ENCODE measurements at regions not wholly inside any gene's neighbourhood (a gene's known extent, or its start where the extent isn't known, plus 50 kb on each side); places are given as distances from the start of the nearest gene placed in this dataset.

GRCh38 chr7:18413447-18413846 lies 82.1 kb upstream of the HDAC9 start:
- no peak for DNase-seq
- H3K9ac ChIP-seq (ENCODE audit: low read length), result no peak overlapping the region
- no peaks in the 10 kb centered on the region for H3K36me3 ChIP-seq (ENCODE audit: insufficient read depth, low read length)
- H2AFZ ChIP-seq (ENCODE audit: low read length), result no peak overlapping the region
- no peak overlapping the region for H3K4me2 ChIP-seq (ENCODE audit: low read depth, low read length, poor library complexity, severe bottlenecking)
- no peak overlapping the region for H3K27ac ChIP-seq (ENCODE audit: low read length)
- H3K27me3 ChIP-seq (ENCODE audit: low read length), result no peaks in the 10 kb centered on the region
- no peaks in the 10 kb centered on the region for H3K9me3 ChIP-seq (ENCODE audit: low read length)
- no peak overlapping the region for H3K4me3 ChIP-seq (ENCODE audit: low read length)
- no peaks in the 10 kb centered on the region for H4K20me1 ChIP-seq (ENCODE audit: insufficient read depth, low read depth, low read length)
- H3K4me1 ChIP-seq (ENCODE audit: low read length), result no peaks in the 10 kb centered on the region
- H3K9me2 ChIP-seq (replicated peaks; ENCODE audit: insufficient read depth, low read length), result no peaks in the 10 kb centered on the region
- no peaks in the 10 kb centered on the region for H3K79me2 ChIP-seq (ENCODE audit: low read length)

- Histone ChIP-seq H4K20me1 (ENCODE audit: insufficient read depth, low read depth, low read length) (no peaks in the 10 kb centered on the region), H3K4me2 (ENCODE audit: low read depth, low read length, poor library complexity, severe bottlenecking) (no peak overlapping the region), H3K27ac (ENCODE audit: low read length) (no peak overlapping the region), H3K4me1 (ENCODE audit: low read length) (no peaks in the 10 kb centered on the region), H3K9me2 (replicated peaks; ENCODE audit: insufficient read depth, low read length) (no peaks in the 10 kb centered on the region), H3K27me3 (ENCODE audit: low read length) (no peaks in the 10 kb centered on the region), H3K79me2 (ENCODE audit: low read length) (no peaks in the 10 kb centered on the region), H2AFZ (ENCODE audit: low read length) (peak overlapping the region; percentile 64; the same call in 1 of the 2 replicates), H3K36me3 (ENCODE audit: insufficient read depth, low read length) (no peaks in the 10 kb centered on the region), H3K9me3 (ENCODE audit: low read length) (no peaks in the 10 kb centered on the region), H3K4me3 (ENCODE audit: low read length) (no peak overlapping the region), H3K9ac (ENCODE audit: low read length) (no peak overlapping the region)
- no peak for DNase-seq
These were observed 80.7 kb upstream of the HDAC9 start for GRCh38 chr7:18414885-18415284.

GRCh38 chr7:18416988-18417387 lies 78.6 kb upstream of the HDAC9 start:
- H2AFZ ChIP-seq (ENCODE audit: low read length), result no peak overlapping the region
- H3K9me3 ChIP-seq (ENCODE audit: low read length), result no peaks in the 10 kb centered on the region
- no peaks in the 10 kb centered on the region for H4K20me1 ChIP-seq (ENCODE audit: insufficient read depth, low read depth, low read length)

GRCh38 chr7:18419456-18419855 lies 76.1 kb upstream of the HDAC9 start:
- H3K4me3 ChIP-seq (ENCODE audit: low read length), result no peak overlapping the region
- H3K4me1 ChIP-seq (ENCODE audit: low read length), result no peaks in the 10 kb centered on the region
- H3K27me3 ChIP-seq (ENCODE audit: low read length), result no peaks in the 10 kb centered on the region
- no peak overlapping the region for H3K9ac ChIP-seq (ENCODE audit: low read length)
- no peaks in the 10 kb centered on the region for H3K9me2 ChIP-seq (replicated peaks; ENCODE audit: insufficient read depth, low read length)
- no peaks in the 10 kb centered on the region for H3K36me3 ChIP-seq (ENCODE audit: insufficient read depth, low read length)
- H2AFZ ChIP-seq (ENCODE audit: low read length), result no peak overlapping the region
- no peak overlapping the region for H3K27ac ChIP-seq (ENCODE audit: low read length)
- no peak for DNase-seq
- H4K20me1 ChIP-seq (ENCODE audit: insufficient read depth, low read depth, low read length), result no peaks in the 10 kb centered on the region
- no peak overlapping the region for H3K4me2 ChIP-seq (ENCODE audit: low read depth, low read length, poor library complexity, severe bottlenecking)
- H3K79me2 ChIP-seq (ENCODE audit: low read length), result no peaks in the 10 kb centered on the region
- no peaks in the 10 kb centered on the region for H3K9me3 ChIP-seq (ENCODE audit: low read length)

More at GRCh38 chr7:18416988-18417387, 78.6 kb upstream of the HDAC9 start:
- no peak overlapping the region for H3K27ac ChIP-seq (ENCODE audit: low read length)
- no peaks in the 10 kb centered on the region for H3K36me3 ChIP-seq (ENCODE audit: insufficient read depth, low read length)
- H3K4me3 ChIP-seq (ENCODE audit: low read length), result no peak overlapping the region
- H3K9ac ChIP-seq (ENCODE audit: low read length), result no peak overlapping the region
- H3K4me1 ChIP-seq (ENCODE audit: low read length), result no peaks in the 10 kb centered on the region
- H3K9me2 ChIP-seq (replicated peaks; ENCODE audit: insufficient read depth, low read length), result no peaks in the 10 kb centered on the region
- H3K27me3 ChIP-seq (ENCODE audit: low read length), result no peaks in the 10 kb centered on the region
- no peak for DNase-seq
- no peaks in the 10 kb centered on the region for H3K79me2 ChIP-seq (ENCODE audit: low read length)
- H3K4me2 ChIP-seq (ENCODE audit: low read depth, low read length, poor library complexity, severe bottlenecking), result no peak overlapping the region

GRCh38 chr7:18420108-18420507 lies 75.4 kb upstream of the HDAC9 start:
- Histone ChIP-seq H3K4me1 (ENCODE audit: low read length) (no peaks in the 10 kb centered on the region), H3K27me3 (ENCODE audit: low read length) (no peaks in the 10 kb centered on the region), H4K20me1 (ENCODE audit: insufficient read depth, low read depth, low read length) (no peaks in the 10 kb centered on the region), H3K9ac (ENCODE audit: low read length) (no peak overlapping the region), H3K27ac (ENCODE audit: low read length) (no peak overlapping the region), H3K4me2 (ENCODE audit: low read depth, low read length, poor library complexity, severe bottlenecking) (no peak overlapping the region), H2AFZ (ENCODE audit: low read length) (no peak overlapping the region), H3K79me2 (ENCODE audit: low read length) (no peaks in the 10 kb centered on the region), H3K9me2 (replicated peaks; ENCODE audit: insufficient read depth, low read length) (no peaks in the 10 kb centered on the region), H3K4me3 (ENCODE audit: low read length) (no peak overlapping the region), H3K9me3 (ENCODE audit: low read length) (no peaks in the 10 kb centered on the region), H3K36me3 (ENCODE audit: insufficient read depth, low read length) (no peaks in the 10 kb centered on the region)
- DNase-seq, result no peak

GRCh38 chr7:18420748-18421147 lies 74.8 kb upstream of the HDAC9 start:
- no peaks in the 10 kb centered on the region for H3K79me2 ChIP-seq (ENCODE audit: low read length)
- H4K20me1 ChIP-seq (ENCODE audit: insufficient read depth, low read depth, low read length), result no peaks in the 10 kb centered on the region
- DNase-seq, result no peak

GRCh38 chr7:18421297-18422002 lies 74.1 kb upstream of the HDAC9 start:
- no peaks in the 10 kb centered on the region for H3K9me3 ChIP-seq (ENCODE audit: low read length)
- DNase-seq, result no peak
- H3K79me2 ChIP-seq (ENCODE audit: low read length), result no peaks in the 10 kb centered on the region
- H3K36me3 ChIP-seq (ENCODE audit: insufficient read depth, low read length), result no peaks in the 10 kb centered on the region
- no peaks in the 10 kb centered on the region for H3K4me1 ChIP-seq (ENCODE audit: low read length)
- H4K20me1 ChIP-seq (ENCODE audit: insufficient read depth, low read depth, low read length), result no peaks in the 10 kb centered on the region
- H3K27ac ChIP-seq (ENCODE audit: low read length), result no peak overlapping the region
- H3K9me2 ChIP-seq (replicated peaks; ENCODE audit: insufficient read depth, low read length), result no peaks in the 10 kb centered on the region
- H3K9ac ChIP-seq (ENCODE audit: low read length), result no peak overlapping the region
- no peak overlapping the region for H2AFZ ChIP-seq (ENCODE audit: low read length)
- no peak overlapping the region for H3K4me2 ChIP-seq (ENCODE audit: low read depth, low read length, poor library complexity, severe bottlenecking)
- no peak overlapping the region for H3K4me3 ChIP-seq (ENCODE audit: low read length)
- H3K27me3 ChIP-seq (ENCODE audit: low read length), result no peaks in the 10 kb centered on the region

More at GRCh38 chr7:18420748-18421147, 74.8 kb upstream of the HDAC9 start:
- no peak overlapping the region for H2AFZ ChIP-seq (ENCODE audit: low read length)
- H3K27me3 ChIP-seq (ENCODE audit: low read length), result no peaks in the 10 kb centered on the region
- H3K27ac ChIP-seq (ENCODE audit: low read length), result no peak overlapping the region
- H3K4me1 ChIP-seq (ENCODE audit: low read length), result no peaks in the 10 kb centered on the region
- no peak overlapping the region for H3K4me3 ChIP-seq (ENCODE audit: low read length)
- no peak overlapping the region for H3K4me2 ChIP-seq (ENCODE audit: low read depth, low read length, poor library complexity, severe bottlenecking)
- no peaks in the 10 kb centered on the region for H3K9me2 ChIP-seq (replicated peaks; ENCODE audit: insufficient read depth, low read length)
- H3K9me3 ChIP-seq (ENCODE audit: low read length), result no peaks in the 10 kb centered on the region
- H3K36me3 ChIP-seq (ENCODE audit: insufficient read depth, low read length), result no peaks in the 10 kb centered on the region
- H3K9ac ChIP-seq (ENCODE audit: low read length), result no peak overlapping the region

- H3K27me3 ChIP-seq (ENCODE audit: low read length), result no peaks in the 10 kb centered on the region
- H3K79me2 ChIP-seq (ENCODE audit: low read length), result no peaks in the 10 kb centered on the region
- H3K9ac ChIP-seq (ENCODE audit: low read length), result no peak overlapping the region
- H3K36me3 ChIP-seq (ENCODE audit: insufficient read depth, low read length), result no peaks in the 10 kb centered on the region
- H3K4me2 ChIP-seq (ENCODE audit: low read depth, low read length, poor library complexity, severe bottlenecking), result no peak overlapping the region
- no peaks in the 10 kb centered on the region for H3K9me3 ChIP-seq (ENCODE audit: low read length)
- H3K4me1 ChIP-seq (ENCODE audit: low read length), result no peaks in the 10 kb centered on the region
- no peak for DNase-seq
- H3K9me2 ChIP-seq (replicated peaks; ENCODE audit: insufficient read depth, low read length), result no peaks in the 10 kb centered on the region
- H2AFZ ChIP-seq (ENCODE audit: low read length), result no peak overlapping the region
- no peak overlapping the region for H3K27ac ChIP-seq (ENCODE audit: low read length)
- no peak overlapping the region for H3K4me3 ChIP-seq (ENCODE audit: low read length)
- no peaks in the 10 kb centered on the region for H4K20me1 ChIP-seq (ENCODE audit: insufficient read depth, low read depth, low read length)
These were observed 70.3 kb upstream of the HDAC9 start for GRCh38 chr7:18425227-18425626.
